HCT116 (cell line): ENCODE measurements at regions not wholly inside any gene's neighbourhood (a gene's known extent, or its start where the extent isn't known, plus 50 kb on each side); places are given as distances from the start of the nearest gene placed in this dataset.

Source experiments
- ATAC-seq: fragments of 200-7000 bp; cut with Tn5 transposase; 2 replicates; pipeline ENCODE4 v1.9.1; 2020; ENCODE audit warnings: mild to moderate bottlenecking, moderate library complexity
- BruUV-seq: library from RNA; stranded (reverse); fragments of 400-500 nt; replicated peaks from 2 replicates; lab custom pipeline; 2021; lab: Mats Ljungman, UMichigan
- CTCF ChIA-PET: fragments of 300-600 bp; sonication (Branson Sonifier 250); formaldehyde crosslinking; loops from one replicate; lab custom pipeline; 2021; ENCODE audit warnings: antibody characterized with exemption; lab: Charles Lee
- POLR2A ChIA-PET: fragments of 300-600, 350-600 bp; sonication (Branson Sonifier 250); formaldehyde crosslinking; loops from one replicate; lab custom pipeline; 2021; ENCODE audit warnings: antibody characterized with exemption; lab: Charles Lee
- RAD21 ChIA-PET, 2 experiments: fragments of 300-600 bp; sonication (Branson Sonifier 250); formaldehyde crosslinking; loops; one replicate each; lab custom pipeline; 2023; ENCODE audit warnings: low total read pairs in 2 of 2; ENCODE audit not compliant: uncharacterized antibody in 2 of 2, unreplicated experiment in 2 of 2, low non-redundant PET in 1 of 2; lab: Charles Lee
- DNase-seq: peaks from one replicate; pipeline ENCODE4 v3.0.0-alpha.2; 2010; ENCODE audit warnings: low read depth, low spot score
- H2AFZ ChIP-seq: fragments of 200-600 bp; shearing (Covaris generic), sonication (generic); 2 replicates; pipeline ENCODE4 v1.6.1; 2017; ENCODE audit warnings: low read depth, mixed run types, mixed read lengths, antibody characterized with exemption, low read length; ENCODE audit not compliant: poor library complexity, severe bottlenecking
- H3K27ac ChIP-seq: 2 replicates; pipeline ENCODE4 v1.5.1; 2012; ENCODE audit warnings: low read depth, low read length
- H3K27me3 ChIP-seq: fragments of 200-600 bp; sonication (generic); 2 replicates; pipeline ENCODE4 v1.6.1; 2016; ENCODE audit warnings: mixed run types, low read length, mixed read lengths; ENCODE audit not compliant: insufficient read depth
- H3K36me3 ChIP-seq, 2 experiments: fragments of 200-500 bp in 1 of 2; fragments of 200-600 bp in 1 of 2; sonication (Bioruptor generic) in 1 of 2; sonication (generic) in 1 of 2; 2 replicates each; pipeline versions ENCODE4 v1.5.1 to v1.6.1; 2014 to 2016; ENCODE audit warnings: low read length in 2 of 2, inconsistent platforms in 1 of 2, mixed read lengths in 1 of 2, mixed run types in 1 of 2; ENCODE audit not compliant: insufficient read depth in 2 of 2, control insufficient read depth in 1 of 2
- H3K4me1 ChIP-seq, 2 experiments: fragments of 200-600 bp in 1 of 2; sonication (generic) in 1 of 2; 2 replicates each; pipeline versions ENCODE4 v1.5.1 to v1.6.1; 2012 to 2017; ENCODE audit warnings: low read length in 2 of 2, inconsistent platforms in 1 of 2, mild to moderate bottlenecking in 1 of 2, mixed read lengths in 1 of 2, mixed run types in 1 of 2, moderate library complexity in 1 of 2; ENCODE audit not compliant: insufficient read depth in 2 of 2, control insufficient read depth in 1 of 2
- H3K4me2 ChIP-seq: fragments of 200-600 bp; sonication (generic); 2 replicates; pipeline ENCODE4 v1.6.1; 2017; ENCODE audit warnings: mixed run types, low read length, mixed read lengths
- H3K4me3 ChIP-seq, 2 experiments: fragments of 200-600 bp in 1 of 2; sonication (generic) in 1 of 2; replicated peaks in 1 of 2; 2 replicates each; pipeline ENCODE4 v1.5.1; 2011 to 2016; ENCODE audit warnings: low read length in 2 of 2, control low read depth in 1 of 2, low read depth in 1 of 2, mild to moderate bottlenecking in 1 of 2, mixed read lengths in 1 of 2, mixed run types in 1 of 2
- H3K79me2 ChIP-seq: fragments of 200-600 bp; sonication (generic); 2 replicates; pipeline ENCODE4 v1.6.1; 2017; ENCODE audit warnings: mild to moderate bottlenecking, mixed run types, low read length, moderate library complexity, mixed read lengths; ENCODE audit not compliant: insufficient read depth
- H3K9ac ChIP-seq: fragments of 200-600 bp; sonication (generic); 2 replicates; pipeline ENCODE4 v1.6.1; 2016; ENCODE audit warnings: low read length, mixed read lengths
- H3K9me2 ChIP-seq: fragments of 200-600 bp; sonication (generic), shearing (Covaris generic); 2 replicates; pipeline ENCODE4 v1.6.1; 2017; ENCODE audit warnings: mixed run types, mild to moderate bottlenecking, moderate library complexity; ENCODE audit not compliant: insufficient read depth
- H3K9me3 ChIP-seq, 2 experiments: fragments of 200-500 bp in 1 of 2; fragments of 200-600 bp in 1 of 2; sonication (Bioruptor generic) in 1 of 2; sonication (generic) in 1 of 2; 2 replicates each; pipeline ENCODE4 v1.6.1; 2014 to 2017; ENCODE audit warnings: low read length in 2 of 2, mixed read lengths in 2 of 2, inconsistent platforms in 1 of 2, low read depth in 1 of 2, mild to moderate bottlenecking in 1 of 2, mixed run types in 1 of 2, moderate library complexity in 1 of 2; ENCODE audit not compliant: control insufficient read depth in 1 of 2, insufficient read depth in 1 of 2
- H4K20me1 ChIP-seq: fragments of 200-600 bp; sonication (generic), shearing (Covaris generic); 2 replicates; pipeline ENCODE4 v1.6.1; 2017; ENCODE audit warnings: mixed run types, mild to moderate bottlenecking, moderate library complexity; ENCODE audit not compliant: insufficient read depth
- CBX3 ChIP-seq: IDR thresholded peaks from 2 replicates; pipeline ENCODE4 v1.6.1; 2012; ENCODE audit warnings: low read depth
- ELF1 ChIP-seq: IDR thresholded peaks from 2 replicates; pipeline ENCODE4 v1.6.1; 2012; ENCODE audit warnings: low read depth, borderline replicate concordance
- EZH2phosphoT487 ChIP-seq: fragments of 200-600 bp; IDR thresholded peaks from 2 replicates; pipeline ENCODE4 v1.6.1; 2018; ENCODE audit warnings: antibody characterized with exemption, borderline replicate concordance
- JUND ChIP-seq: IDR thresholded peaks from 2 replicates; pipeline ENCODE4 v1.6.1; 2012
- POLR2AphosphoS5 ChIP-seq: IDR thresholded peaks from 2 replicates; pipeline ENCODE4 v1.6.1; 2011; ENCODE audit warnings: mild to moderate bottlenecking, low read depth, low read length, moderate library complexity
- YY1 ChIP-seq: IDR thresholded peaks from 2 replicates; pipeline ENCODE4 v1.6.1; 2011; ENCODE audit warnings: low read length, low read depth, moderate library complexity, mild to moderate bottlenecking; ENCODE audit not compliant: insufficient replicate concordance; ENCODE audit errors: extremely low read depth
- intact Hi-C: fragments of 100-400 bp; cut with micrococcal nuclease; formaldehyde crosslinking; loops from 2 replicates; pipeline ENCODE4 v1.10.0; 2022
- TF ChIP-seq, protein P1 (sequence below): IDR thresholded peaks from 2 replicates; pipeline ENCODE4 v1.6.1; 2012
- TF ChIP-seq, protein P2 (sequence below), 3 experiments: fragments of 200-600 bp in 1 of 3; sonication (generic) in 1 of 3; IDR thresholded peaks in 2 of 3; conservative IDR thresholded peaks in 1 of 3; 2 replicates each; pipeline ENCODE4 v1.5.1; 2012 to 2017; ENCODE audit warnings: low read depth in 2 of 3, low read length in 2 of 3, antibody characterized with exemption in 1 of 3, borderline replicate concordance in 1 of 3, control low read depth in 1 of 3, mild to moderate bottlenecking in 1 of 3, mixed read lengths in 1 of 3, mixed run types in 1 of 3, moderate library complexity in 1 of 3; ENCODE audit not compliant: insufficient read depth in 1 of 3
- TF ChIP-seq, protein P3 (sequence below): IDR thresholded peaks from 2 replicates; pipeline ENCODE4 v1.6.1; 2011; ENCODE audit warnings: mild to moderate bottlenecking, low read length, moderate library complexity; ENCODE audit not compliant: insufficient replicate concordance; ENCODE audit errors: extremely low read depth

- Histone ChIP-seq H3K9me3 (no peaks in the 10 kb centered on the region), H3K79me2 (no peaks in the 10 kb centered on the region), H3K4me3 (no peak overlapping the region), H3K4me1 (no peaks in the 10 kb centered on the region), H4K20me1 (no peaks in the 10 kb centered on the region), H3K4me2 (no peak overlapping the region), H3K27me3 (no peaks in the 10 kb centered on the region), H3K27ac (no peak overlapping the region), H3K9ac (no peak overlapping the region), H2AFZ (no peak overlapping the region), H3K36me3 (no peaks in the 10 kb centered on the region), H3K9me2 (no peaks in the 10 kb centered on the region)
- ChIA-PET POLR2A (no interaction called here), CTCF (no interaction called here), RAD21 (interaction anchor here in 1 of 2 experiments (0.7 kb wide), 1 partner anchor 292 kb away, joined by 3 read pairs; no protein-coding TSS in a partner anchor)
- no peak for DNase-seq
- TF ChIP-seq, protein P1, sequence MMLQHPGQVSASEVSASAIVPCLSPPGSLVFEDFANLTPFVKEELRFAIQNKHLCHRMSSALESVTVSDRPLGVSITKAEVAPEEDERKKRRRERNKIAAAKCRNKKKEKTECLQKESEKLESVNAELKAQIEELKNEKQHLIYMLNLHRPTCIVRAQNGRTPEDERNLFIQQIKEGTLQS, result no peak
- no peak for TF ChIP-seq ELF1
- TF ChIP-seq, protein P2, sequence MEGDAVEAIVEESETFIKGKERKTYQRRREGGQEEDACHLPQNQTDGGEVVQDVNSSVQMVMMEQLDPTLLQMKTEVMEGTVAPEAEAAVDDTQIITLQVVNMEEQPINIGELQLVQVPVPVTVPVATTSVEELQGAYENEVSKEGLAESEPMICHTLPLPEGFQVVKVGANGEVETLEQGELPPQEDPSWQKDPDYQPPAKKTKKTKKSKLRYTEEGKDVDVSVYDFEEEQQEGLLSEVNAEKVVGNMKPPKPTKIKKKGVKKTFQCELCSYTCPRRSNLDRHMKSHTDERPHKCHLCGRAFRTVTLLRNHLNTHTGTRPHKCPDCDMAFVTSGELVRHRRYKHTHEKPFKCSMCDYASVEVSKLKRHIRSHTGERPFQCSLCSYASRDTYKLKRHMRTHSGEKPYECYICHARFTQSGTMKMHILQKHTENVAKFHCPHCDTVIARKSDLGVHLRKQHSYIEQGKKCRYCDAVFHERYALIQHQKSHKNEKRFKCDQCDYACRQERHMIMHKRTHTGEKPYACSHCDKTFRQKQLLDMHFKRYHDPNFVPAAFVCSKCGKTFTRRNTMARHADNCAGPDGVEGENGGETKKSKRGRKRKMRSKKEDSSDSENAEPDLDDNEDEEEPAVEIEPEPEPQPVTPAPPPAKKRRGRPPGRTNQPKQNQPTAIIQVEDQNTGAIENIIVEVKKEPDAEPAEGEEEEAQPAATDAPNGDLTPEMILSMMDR (IDR thresholded peaks at IDR 0.05 in 2 of 3, conservative IDR thresholded peaks at IDR 0.05 in 1 of 3; ENCODE audit: borderline replicate concordance in 1 of 3, insufficient read depth in 1 of 3, low read depth in 2 of 3, low read length in 2 of 3), result no peak
- no peak for ATAC-seq
- intact Hi-C loops, result no loop called here
- no TSS peak for BruUV-seq
These were observed 177.1 kb downstream of the ALDH8A1 start for GRCh38 chr6:134772671-134773360.

GRCh38 chr6:134768931-134769330 is 181.0 kb downstream of the ALDH8A1 start:
- no peak for ATAC-seq
- Histone ChIP-seq H3K36me3 (no peaks in the 10 kb centered on the region), H3K79me2 (no peaks in the 10 kb centered on the region), H3K9me3 (no peaks in the 10 kb centered on the region), H3K4me2 (no peak overlapping the region), H2AFZ (no peak overlapping the region), H3K27ac (no peak overlapping the region), H3K4me1 (no peaks in the 10 kb centered on the region), H3K9ac (no peak overlapping the region), H4K20me1 (no peaks in the 10 kb centered on the region), H3K9me2 (no peaks in the 10 kb centered on the region), H3K27me3 (no peaks in the 10 kb centered on the region), H3K4me3 (no peak overlapping the region)
- TF ChIP-seq POLR2AphosphoS5 (no peak), YY1 (no peak), CBX3 (no peak), JUND (no peak), EZH2phosphoT487 (no peak)
- TF ChIP-seq, protein P3, sequence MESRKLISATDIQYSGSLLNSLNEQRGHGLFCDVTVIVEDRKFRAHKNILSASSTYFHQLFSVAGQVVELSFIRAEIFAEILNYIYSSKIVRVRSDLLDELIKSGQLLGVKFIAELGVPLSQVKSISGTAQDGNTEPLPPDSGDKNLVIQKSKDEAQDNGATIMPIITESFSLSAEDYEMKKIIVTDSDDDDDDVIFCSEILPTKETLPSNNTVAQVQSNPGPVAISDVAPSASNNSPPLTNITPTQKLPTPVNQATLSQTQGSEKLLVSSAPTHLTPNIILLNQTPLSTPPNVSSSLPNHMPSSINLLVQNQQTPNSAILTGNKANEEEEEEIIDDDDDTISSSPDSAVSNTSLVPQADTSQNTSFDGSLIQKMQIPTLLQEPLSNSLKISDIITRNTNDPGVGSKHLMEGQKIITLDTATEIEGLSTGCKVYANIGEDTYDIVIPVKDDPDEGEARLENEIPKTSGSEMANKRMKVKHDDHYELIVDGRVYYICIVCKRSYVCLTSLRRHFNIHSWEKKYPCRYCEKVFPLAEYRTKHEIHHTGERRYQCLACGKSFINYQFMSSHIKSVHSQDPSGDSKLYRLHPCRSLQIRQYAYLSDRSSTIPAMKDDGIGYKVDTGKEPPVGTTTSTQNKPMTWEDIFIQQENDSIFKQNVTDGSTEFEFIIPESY, result no peak
- ChIA-PET CTCF (no interaction called here), RAD21 (no interaction called here), POLR2A (no interaction called here)
- DNase-seq, result no peak
- no TSS peak for BruUV-seq
- intact Hi-C loops, result no loop called here
